Endothelial cell of umbilical vein (primary cell): ENCODE measurements at regions not wholly inside any gene's neighbourhood (a gene's known extent, or its start where the extent isn't known, plus 50 kb on each side); places are given as distances from the start of the nearest gene placed in this dataset.
A peak's percentile ranks its signal among the peaks of the same experiment; 100 is the strongest.

Source experiments
- BruUV-seq: library from RNA; stranded (reverse); fragments of 400-500 nt; replicated peaks from 2 replicates; lab custom pipeline; 2021; lab: Mats Ljungman, UMichigan
- CTCF ChIA-PET: fragments of 300-600, 350-600 bp; sonication (Branson Sonifier 250); formaldehyde crosslinking; loops from one replicate; lab custom pipeline; 2021; ENCODE audit warnings: antibody characterized with exemption, inconsistent platforms; lab: Charles Lee
- POLR2A ChIA-PET: fragments of 300-600, 350-600 bp; sonication (Branson Sonifier 250); formaldehyde crosslinking; loops from one replicate; lab custom pipeline; 2021; ENCODE audit warnings: antibody characterized with exemption, inconsistent platforms; lab: Charles Lee
- DNase-seq: peaks from one replicate; pipeline ENCODE4 v3.0.0-alpha.2; 2011; ENCODE audit warnings: low read depth, low spot score
- FAIRE-seq: peaks from 2 replicates; lab custom pipeline; 2011; peaks lifted over from hg19 to GRCh38; lab: Jason Lieb, UNC
- H2AFZ ChIP-seq: 2 replicates; pipeline ENCODE4 v1.6.0; 2012; ENCODE audit warnings: low read depth, low read length, control low read depth, inconsistent platforms
- H3K27ac ChIP-seq: 2 replicates; pipeline ENCODE4 v1.5.1; 2011; ENCODE audit warnings: low read depth, mild to moderate bottlenecking, control low read depth, low read length, moderate library complexity; ENCODE audit not compliant: insufficient read depth
- H3K27me3 ChIP-seq, 2 experiments: 2 replicates each; pipeline versions ENCODE4 v1.6.0 to v1.6.1; 2011; ENCODE audit warnings: low read length in 2 of 2, mixed read lengths in 1 of 2; ENCODE audit not compliant: control insufficient read depth in 2 of 2, insufficient read depth in 2 of 2
- H3K36me3 ChIP-seq, 2 experiments: 2 replicates in 1 of 2; 3 replicates in 1 of 2; pipeline ENCODE4 v1.5.1; 2011; ENCODE audit warnings: low read length in 2 of 2, mild to moderate bottlenecking in 1 of 2, moderate library complexity in 1 of 2; ENCODE audit not compliant: control insufficient read depth in 2 of 2, insufficient read depth in 2 of 2; ENCODE audit errors: extremely low read depth in 1 of 2
- H3K4me1 ChIP-seq: 3 replicates; pipeline ENCODE4 v1.5.1; 2011; ENCODE audit warnings: mild to moderate bottlenecking, low read length; ENCODE audit not compliant: control insufficient read depth, insufficient read depth; ENCODE audit errors: extremely low read depth
- H3K4me2 ChIP-seq: 2 replicates; pipeline ENCODE4 v1.6.1; 2011; ENCODE audit warnings: low read length, control low read depth, mixed read lengths; ENCODE audit not compliant: insufficient read depth
- H3K4me3 ChIP-seq, 3 experiments: fragments of 200-600 bp in 1 of 3; sonication (generic), shearing (Covaris generic) in 1 of 3; replicated peaks in 1 of 3; 2 replicates each; pipeline ENCODE4 v1.5.1; 2011 to 2016; ENCODE audit warnings: control low read depth in 3 of 3, low read length in 3 of 3, mild to moderate bottlenecking in 2 of 3, inconsistent platforms in 1 of 3, low read depth in 1 of 3, moderate library complexity in 1 of 3; ENCODE audit not compliant: insufficient read depth in 1 of 3
- H3K79me2 ChIP-seq: 2 replicates; pipeline ENCODE4 v1.6.0; 2012; ENCODE audit warnings: low read length, inconsistent platforms; ENCODE audit not compliant: control insufficient read depth, insufficient read depth
- H3K9ac ChIP-seq: replicated peaks from 2 replicates; pipeline ENCODE3; 2011; ENCODE audit warnings: low read length, control low read depth; ENCODE audit not compliant: insufficient read depth; ENCODE audit errors: extremely low read depth
- H3K9me1 ChIP-seq: replicated peaks from 3 replicates; pipeline ENCODE4 v1.6.0; 2011; ENCODE audit warnings: mild to moderate bottlenecking, low read length; ENCODE audit not compliant: control insufficient read depth, insufficient read depth; ENCODE audit errors: extremely low read depth
- H3K9me3 ChIP-seq: replicated peaks from 2 replicates; pipeline ENCODE4 v1.5.1; 2012; ENCODE audit warnings: low read length, inconsistent platforms; ENCODE audit not compliant: control insufficient read depth, insufficient read depth
- H4K20me1 ChIP-seq: replicated peaks from 2 replicates; pipeline ENCODE3; 2011; ENCODE audit warnings: mild to moderate bottlenecking, low read length; ENCODE audit not compliant: control insufficient read depth, insufficient read depth; ENCODE audit errors: extremely low read depth
- CTCF ChIP-seq, 2 donors: IDR thresholded peaks; 1 replicate in 1 of 2; 2 replicates in 1 of 2; pipeline ENCODE4 v1.5.1; 2011; ENCODE audit warnings: low read length in 2 of 2, mild to moderate bottlenecking in 2 of 2, moderate library complexity in 2 of 2, control low read depth in 1 of 2, inconsistent platforms in 1 of 2, low read depth in 1 of 2; ENCODE audit not compliant: insufficient read depth in 1 of 2; ENCODE audit errors: extremely low read depth in 1 of 2
- EZH2 ChIP-seq: IDR thresholded peaks from 2 replicates; pipeline ENCODE4 v1.6.1; 2012; ENCODE audit warnings: borderline replicate concordance, low read depth, mild to moderate bottlenecking, moderate library complexity, low read length, inconsistent platforms; ENCODE audit not compliant: severe bottlenecking
- FOS ChIP-seq: IDR thresholded peaks from 2 replicates; pipeline ENCODE4 v1.6.1; 2011; ENCODE audit warnings: mild to moderate bottlenecking, low read length, moderate library complexity, borderline replicate concordance; ENCODE audit not compliant: insufficient read depth
- GATA2 ChIP-seq: IDR thresholded peaks from 2 replicates; pipeline ENCODE4 v1.7.0; 2011; ENCODE audit warnings: low read depth, mild to moderate bottlenecking, moderate library complexity, mixed read lengths, low read length; ENCODE audit not compliant: insufficient read length, insufficient read depth
- JUN ChIP-seq: IDR thresholded peaks from 2 replicates; pipeline ENCODE4 v1.6.1; 2011; ENCODE audit warnings: borderline replicate concordance, low read depth; ENCODE audit not compliant: insufficient read length, insufficient read depth
- MAX ChIP-seq: IDR thresholded peaks from 2 replicates; pipeline ENCODE4 v1.6.1; 2011; ENCODE audit not compliant: insufficient read depth, insufficient read length
- MYC ChIP-seq: IDR thresholded peaks from one replicate; pipeline ENCODE4 v1.6.1; 2011; ENCODE audit warnings: mild to moderate bottlenecking, low read depth, low read length
- POLR2A ChIP-seq: IDR thresholded peaks from 2 replicates; pipeline ENCODE4 v1.6.1; 2012; ENCODE audit warnings: low read depth, mild to moderate bottlenecking, control low read depth, low read length
- POLR2AphosphoS5 ChIP-seq: IDR thresholded peaks from 2 replicates; pipeline ENCODE4 v1.6.1; 2012; ENCODE audit warnings: low read depth, mild to moderate bottlenecking, control low read depth, low read length, moderate library complexity; ENCODE audit not compliant: insufficient read depth
- dilution Hi-C: fragments of 300-500 bp; cut with MboI; formaldehyde crosslinking; loops from one replicate; pipeline ENCODE4 v1.15.0; 2019; ENCODE audit warnings: low sequenced_read_pairs; ENCODE audit not compliant: extremely low pct_ligation_motif_present
- intact Hi-C: fragments of 100-400 bp; cut with micrococcal nuclease; formaldehyde crosslinking; loops from one replicate; pipeline ENCODE4 v1.10.0; 2022

- Histone ChIP-seq H3K9ac (no peak overlapping the region), H3K4me3 (no peak overlapping the region), H3K4me1 (peaks cover 20% of the 10 kb centered on the region), H3K4me2 (peak overlapping the region; percentile 18), H3K9me1 (peaks cover 2% of the 10 kb centered on the region), H3K27me3 (no peaks in the 10 kb centered on the region), H3K9me3 (no peaks in the 10 kb centered on the region), H3K36me3 (no peaks in the 10 kb centered on the region), H3K79me2 (no peaks in the 10 kb centered on the region), H2AFZ (no peak overlapping the region), H3K27ac (peak overlapping the region; percentile 21), H4K20me1 (no peaks in the 10 kb centered on the region)
- DNase-seq (peak; percentile 88), FAIRE-seq (peak; percentile 88)
- TF ChIP-seq CTCF (IDR thresholded peaks at IDR 0.05; ENCODE audit: extremely low read depth in 1 of 2, insufficient read depth in 1 of 2, low read depth in 1 of 2, low read length in 2 of 2), result no peak
- no peak for TF ChIP-seq JUN
- no peak for TF ChIP-seq MYC
- TF ChIP-seq FOS, result no peak
- TF ChIP-seq EZH2, result no peak
- TF ChIP-seq POLR2AphosphoS5, result peak; percentile 63
- no peak for TF ChIP-seq MAX
- TF ChIP-seq GATA2, result peak; percentile 82
- TF ChIP-seq POLR2A, result no peak
- BruUV-seq, result no TSS peak
- dilution Hi-C loops, result no loop called here
- intact Hi-C loops, result loop anchor here (1.0 kb wide), 1 partner anchor 44 kb away; no protein-coding TSS in a partner anchor
- CTCF ChIA-PET, result interaction anchor here (1.6 to 2.7 kb wide), 3 partner anchors 10 to 284 kb away, joined by 3 to 14 read pairs (median 9); no protein-coding TSS in a partner anchor
- POLR2A ChIA-PET, result no interaction called here
Observed at GRCh38 chr12:47316609-47317049, 236.9 kb upstream of the AMIGO2 start.
